HEK293 (cell line): ENCODE measurements at regions not wholly inside any gene's neighbourhood (a gene's known extent, or its start where the extent isn't known, plus 50 kb on each side); places are given as distances from the start of the nearest gene placed in this dataset.
A peak's percentile ranks its signal among the peaks of the same experiment; 100 is the strongest.
"Not testable (repeated sequence)": the region's sequence is repeated elsewhere in the genome, so short reads cannot be mapped to it uniquely, and the experiment has no call there.

Experiments used
- CTCF ChIA-PET: fragments of 350-600 bp; formaldehyde crosslinking; extraction: SDS; loops from one replicate; lab custom pipeline; 2021; ENCODE audit warnings: antibody characterized with exemption; lab: Yijun Ruan, JAX
- POLR2A ChIA-PET: fragments of 300-600 bp; formaldehyde crosslinking; extraction: SDS; loops from one replicate; lab custom pipeline; 2020; ENCODE audit warnings: antibody characterized with exemption, inconsistent platforms; lab: Yijun Ruan, JAX
- H3K27ac ChIP-seq: fragments of 200-500 bp; sonication (Bioruptor generic); 2 replicates; pipeline ENCODE4 v1.5.1; 2014; ENCODE audit warnings: low read depth, low read length, control low read depth, inconsistent platforms; ENCODE audit errors: extremely low read depth
- H3K36me3 ChIP-seq, 2 experiments: fragments of 200-500 bp in 1 of 2; sonication (Bioruptor generic) in 1 of 2; 1 replicate in 1 of 2; 2 replicates in 1 of 2; pipeline ENCODE4 v1.5.1; 2014 to 2017; ENCODE audit warnings: inconsistent platforms in 2 of 2, low read length in 2 of 2; ENCODE audit not compliant: control insufficient read depth in 2 of 2, insufficient read depth in 1 of 2
- H3K4me1 ChIP-seq: fragments of 200-500 bp; sonication (Bioruptor generic); 2 replicates; pipeline ENCODE4 v1.5.1; 2014; ENCODE audit warnings: mild to moderate bottlenecking, low read length, inconsistent platforms; ENCODE audit not compliant: control insufficient read depth, insufficient read depth
- H3K4me3 ChIP-seq: 2 replicates; pipeline ENCODE4 v1.5.1; 2011; ENCODE audit warnings: low read depth, mild to moderate bottlenecking, control low read depth, low read length, moderate library complexity
- H3K9me3 ChIP-seq: fragments of 200-500 bp; sonication (Bioruptor generic); 2 replicates; pipeline ENCODE4 v1.5.1; 2014; ENCODE audit warnings: low read depth, low read length, inconsistent platforms; ENCODE audit not compliant: control insufficient read depth, insufficient read depth
- GLIS1 ChIP-seq: fragments of 450-650 bp; formaldehyde crosslinking; IDR thresholded peaks from 2 replicates; pipeline ENCODE4 v1.5.1; 2016; ENCODE audit warnings: missing biosample characterization, missing genetic modification characterization
- KLF8 ChIP-seq: fragments of 450-650 bp; formaldehyde crosslinking; IDR thresholded peaks from 2 replicates; pipeline ENCODE4 v1.5.1; 2016; ENCODE audit warnings: missing biosample characterization, missing genetic modification characterization
- KLF9 ChIP-seq: fragments of 450-650 bp; formaldehyde crosslinking; IDR thresholded peaks from 2 replicates; pipeline ENCODE4 v1.5.1; 2016; ENCODE audit warnings: missing biosample characterization, missing genetic modification characterization, low read depth
- SCRT1 ChIP-seq: fragments of 450-650 bp; formaldehyde crosslinking; IDR thresholded peaks from 2 replicates; pipeline ENCODE4 v1.5.1; 2016; ENCODE audit warnings: missing biosample characterization, missing genetic modification characterization, borderline replicate concordance
- ZNF16 ChIP-seq: fragments of 450-650 bp; formaldehyde crosslinking; IDR thresholded peaks from 2 replicates; pipeline ENCODE4 v1.5.1; 2016; ENCODE audit warnings: low read depth, missing biosample characterization, missing genetic modification characterization
- ZNF221 ChIP-seq: fragments of 450-650 bp; formaldehyde crosslinking; IDR thresholded peaks from 2 replicates; pipeline ENCODE4 v1.5.1; 2017; ENCODE audit warnings: missing biosample characterization, missing genetic modification characterization, borderline replicate concordance
- ZNF404 ChIP-seq: fragments of 450-650 bp; formaldehyde crosslinking; IDR thresholded peaks from 2 replicates; pipeline ENCODE4 v1.5.1; 2017; ENCODE audit warnings: missing biosample characterization, missing genetic modification characterization
- ZNF416 ChIP-seq: fragments of 450-650 bp; formaldehyde crosslinking; IDR thresholded peaks from 2 replicates; pipeline ENCODE4 v1.5.1; 2016; ENCODE audit warnings: missing biosample characterization, missing genetic modification characterization
- ZNF558 ChIP-seq: fragments of 450-650 bp; formaldehyde crosslinking; IDR thresholded peaks from 2 replicates; pipeline ENCODE4 v1.5.1; 2016; ENCODE audit warnings: missing biosample characterization, missing genetic modification characterization
- ZNF561 ChIP-seq: fragments of 450-650 bp; IDR thresholded peaks from 2 replicates; pipeline ENCODE4 v1.5.1; 2018; ENCODE audit warnings: missing biosample characterization, missing genetic modification characterization, borderline replicate concordance
- ZNF837 ChIP-seq: fragments of 450-650 bp; formaldehyde crosslinking; IDR thresholded peaks from 2 replicates; pipeline ENCODE4 v1.5.1; 2016; ENCODE audit warnings: missing biosample characterization, missing genetic modification characterization
- TF ChIP-seq, protein P1 (sequence below): fragments of 450-650 bp; formaldehyde crosslinking; IDR thresholded peaks from 2 replicates; pipeline ENCODE4 v1.5.1; 2017; ENCODE audit warnings: missing biosample characterization, missing genetic modification characterization
- TF ChIP-seq, protein P2 (sequence below): fragments of 450-650 bp; formaldehyde crosslinking; IDR thresholded peaks from 2 replicates; pipeline ENCODE4 v1.5.1; 2016; ENCODE audit warnings: missing biosample characterization, missing genetic modification characterization
- TF ChIP-seq, protein P3 (sequence below): IDR thresholded peaks from 2 replicates; pipeline ENCODE4 v1.6.1; 2011; ENCODE audit warnings: mild to moderate bottlenecking, low read depth, low read length, borderline replicate concordance
- TF ChIP-seq, protein P4 (sequence below): fragments of 450-650 bp; formaldehyde crosslinking; IDR thresholded peaks from 2 replicates; pipeline ENCODE4 v1.5.0; 2017; ENCODE audit warnings: missing biosample characterization, missing genetic modification characterization, borderline replicate concordance

DNA sequence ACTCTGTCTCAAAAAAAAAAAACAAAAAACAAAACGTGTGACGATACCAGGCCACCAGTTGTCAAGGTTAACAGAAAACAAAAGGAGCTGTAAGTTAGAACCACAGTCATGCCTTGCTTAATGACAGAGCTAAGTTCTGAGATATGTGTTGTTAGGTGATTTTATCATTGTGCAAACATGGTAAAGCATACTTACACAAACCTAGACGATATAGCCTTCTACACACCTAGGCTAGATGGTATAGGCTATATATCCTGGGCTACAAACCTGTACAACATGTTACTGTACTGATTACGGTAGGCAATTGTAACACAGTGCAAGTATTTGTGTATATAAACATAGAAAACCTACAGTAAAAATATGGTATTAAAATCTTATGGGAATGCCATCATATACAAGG is 564.2 kb downstream of the HTR7 start:
- POLR2A ChIA-PET, result no interaction called here
- CTCF ChIA-PET, result no interaction called here

DNA sequence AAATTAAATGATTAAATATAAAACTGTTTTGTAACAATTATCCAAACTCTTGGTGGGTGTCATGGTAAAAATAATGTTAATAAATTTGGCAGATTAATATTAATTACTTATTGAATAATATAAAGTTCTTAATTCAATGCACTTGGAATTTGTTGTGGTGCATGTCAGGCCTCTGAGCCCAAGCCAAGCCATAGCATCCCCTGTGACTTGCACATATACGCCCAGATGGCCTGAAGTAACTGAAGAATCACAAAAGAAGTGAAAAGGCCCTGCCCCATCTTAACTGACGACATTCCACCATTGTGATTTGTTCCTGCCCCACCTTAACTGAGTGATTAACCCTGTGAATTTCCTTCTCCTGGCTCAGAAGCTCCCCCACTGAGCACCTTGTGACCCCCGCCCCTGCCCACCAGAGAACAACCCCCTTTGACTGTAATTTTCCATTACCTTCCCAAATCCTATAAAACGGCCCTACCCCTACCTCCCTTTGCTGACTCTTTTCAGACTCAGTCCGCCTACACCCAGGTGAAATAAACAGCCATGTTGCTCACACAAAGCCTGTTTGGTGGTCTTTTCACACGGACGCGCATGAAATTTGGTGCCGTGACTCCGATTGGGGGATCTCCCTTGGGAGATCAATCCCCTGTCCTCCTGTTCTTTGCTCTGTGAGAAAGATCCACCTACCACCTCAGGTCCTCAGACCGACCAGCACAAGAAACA is 562.9 kb downstream of the HTR7 start:
- CTCF ChIA-PET, H3K36me3 ChIP-seq, H3K4me1 ChIP-seq, H3K4me3 ChIP-seq, POLR2A ChIA-PET, H3K27ac ChIP-seq, H3K9me3 ChIP-seq: not testable (repeated sequence)

More for the DNA sequence above, 564.2 kb downstream of the HTR7 start:
- Histone ChIP-seq H3K9me3 (no peaks in the 10 kb centered on the region), H3K4me1 (no peaks in the 10 kb centered on the region), H3K27ac (no peak overlapping the region), H3K36me3 (no peaks in the 10 kb centered on the region), H3K4me3 (no peak overlapping the region)
- TF ChIP-seq SCRT1 (tag by site-specific recombination) (peak; percentile 16; the same call in 1 of the 2 replicates), KLF8 (tag by site-specific recombination) (no peak)

DNA sequence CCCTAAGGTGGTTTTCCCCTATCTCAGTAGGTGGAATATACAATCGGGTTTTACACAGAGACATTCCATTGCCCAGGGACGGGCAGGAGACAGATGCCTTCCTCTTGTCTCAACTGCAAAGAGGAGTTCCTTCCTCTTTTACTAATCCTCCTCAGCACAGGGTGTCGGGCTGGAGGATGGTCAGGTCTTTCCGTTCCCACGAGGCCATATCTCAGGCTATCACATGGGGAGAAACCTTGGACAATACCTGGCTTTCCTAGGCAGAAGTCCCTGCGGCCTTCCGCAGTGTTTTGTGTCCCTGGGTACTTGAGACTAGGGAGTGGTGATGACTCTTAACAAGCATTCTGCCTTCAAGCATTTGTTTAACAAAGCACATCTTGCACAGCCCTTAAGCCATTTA is 555.8 kb downstream of the HTR7 start:
- POLR2A ChIA-PET, CTCF ChIA-PET, H3K4me1 ChIP-seq, H3K36me3 ChIP-seq, H3K27ac ChIP-seq, H3K9me3 ChIP-seq, H3K4me3 ChIP-seq: not testable (repeated sequence)

DNA sequence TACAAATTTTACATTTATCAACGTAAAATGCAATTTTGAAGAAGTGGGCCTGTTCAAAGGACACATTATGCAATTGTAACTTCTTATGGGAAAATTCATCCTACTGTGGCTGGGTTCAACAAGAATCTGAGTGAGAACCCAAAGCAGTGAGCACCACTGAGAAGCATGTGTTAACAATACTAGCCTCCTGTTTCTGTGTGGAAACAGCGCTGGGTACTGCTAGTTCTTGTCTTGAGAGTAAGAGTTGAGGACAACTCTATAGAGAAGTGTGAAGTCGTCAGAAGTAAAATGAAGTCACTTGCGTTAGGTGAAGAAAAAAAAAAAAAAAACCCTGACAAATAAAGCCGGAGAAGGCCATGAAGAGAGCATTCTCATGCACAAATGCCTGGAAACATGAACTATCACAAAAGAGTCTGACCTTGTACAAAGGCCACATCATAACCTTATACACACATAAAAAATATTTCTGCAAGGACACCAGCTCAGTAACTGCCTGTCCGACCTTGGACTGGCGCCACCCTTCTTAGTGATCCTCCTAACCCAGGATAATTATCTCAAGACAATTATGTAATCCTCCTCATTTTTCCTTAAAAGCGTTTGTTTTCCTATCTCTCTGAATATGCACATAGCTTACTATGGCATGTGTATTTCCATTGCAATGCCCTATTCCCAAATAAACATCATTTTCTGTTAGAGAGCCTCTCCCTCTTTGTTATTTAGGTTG is 554.9 kb downstream of the HTR7 start:
- Histone ChIP-seq H3K27ac (no peak overlapping the region), H3K36me3 (no peaks in the 10 kb centered on the region), H3K9me3 (no peaks in the 10 kb centered on the region), H3K4me3 (no peak overlapping the region), H3K4me1 (0 out of 2 replicates have a peak, but pooled peaks cover 7% of the 10 kb centered on the region)
- no peak for TF ChIP-seq KLF9
- TF ChIP-seq, protein P1, sequence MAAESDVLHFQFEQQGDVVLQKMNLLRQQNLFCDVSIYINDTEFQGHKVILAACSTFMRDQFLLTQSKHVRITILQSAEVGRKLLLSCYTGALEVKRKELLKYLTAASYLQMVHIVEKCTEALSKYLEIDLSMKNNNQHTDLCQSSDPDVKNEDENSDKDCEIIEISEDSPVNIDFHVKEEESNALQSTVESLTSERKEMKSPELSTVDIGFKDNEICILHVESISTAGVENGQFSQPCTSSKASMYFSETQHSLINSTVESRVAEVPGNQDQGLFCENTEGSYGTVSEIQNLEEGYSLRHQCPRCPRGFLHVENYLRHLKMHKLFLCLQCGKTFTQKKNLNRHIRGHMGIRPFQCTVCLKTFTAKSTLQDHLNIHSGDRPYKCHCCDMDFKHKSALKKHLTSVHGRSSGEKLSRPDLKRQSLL (tag by site-specific recombination), result no peak
- TF ChIP-seq, protein P2, sequence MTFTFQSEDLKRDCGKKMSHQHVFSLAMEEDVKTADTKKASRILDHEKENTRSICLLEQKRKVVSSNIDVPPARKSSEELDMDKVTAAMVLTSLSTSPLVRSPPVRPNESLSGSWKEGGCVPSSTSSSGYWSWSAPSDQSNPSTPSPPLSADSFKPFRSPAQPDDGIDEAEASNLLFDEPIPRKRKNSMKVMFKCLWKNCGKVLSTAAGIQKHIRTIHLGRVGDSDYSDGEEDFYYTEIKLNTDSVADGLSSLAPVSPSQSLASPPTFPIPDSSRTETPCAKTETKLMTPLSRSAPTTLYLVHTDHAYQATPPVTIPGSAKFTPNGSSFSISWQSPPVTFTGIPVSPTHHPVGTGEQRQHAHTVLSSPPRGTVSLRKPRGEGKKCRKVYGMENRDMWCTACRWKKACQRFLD (tag by site-specific recombination), result no peak
- no peak for TF ChIP-seq ZNF404
- TF ChIP-seq, protein P3, sequence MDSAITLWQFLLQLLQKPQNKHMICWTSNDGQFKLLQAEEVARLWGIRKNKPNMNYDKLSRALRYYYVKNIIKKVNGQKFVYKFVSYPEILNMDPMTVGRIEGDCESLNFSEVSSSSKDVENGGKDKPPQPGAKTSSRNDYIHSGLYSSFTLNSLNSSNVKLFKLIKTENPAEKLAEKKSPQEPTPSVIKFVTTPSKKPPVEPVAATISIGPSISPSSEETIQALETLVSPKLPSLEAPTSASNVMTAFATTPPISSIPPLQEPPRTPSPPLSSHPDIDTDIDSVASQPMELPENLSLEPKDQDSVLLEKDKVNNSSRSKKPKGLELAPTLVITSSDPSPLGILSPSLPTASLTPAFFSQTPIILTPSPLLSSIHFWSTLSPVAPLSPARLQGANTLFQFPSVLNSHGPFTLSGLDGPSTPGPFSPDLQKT, result no peak
- TF ChIP-seq GLIS1, result no peak
- TF ChIP-seq ZNF16 (tag by site-specific recombination), result no peak
- no peak for TF ChIP-seq ZNF837
- TF ChIP-seq ZNF558 (tag by site-specific recombination), result no peak
- no peak for TF ChIP-seq ZNF221
- no peak for TF ChIP-seq ZNF416
- TF ChIP-seq ZNF561 (tag by site-specific recombination), result no peak
- TF ChIP-seq, protein P4, sequence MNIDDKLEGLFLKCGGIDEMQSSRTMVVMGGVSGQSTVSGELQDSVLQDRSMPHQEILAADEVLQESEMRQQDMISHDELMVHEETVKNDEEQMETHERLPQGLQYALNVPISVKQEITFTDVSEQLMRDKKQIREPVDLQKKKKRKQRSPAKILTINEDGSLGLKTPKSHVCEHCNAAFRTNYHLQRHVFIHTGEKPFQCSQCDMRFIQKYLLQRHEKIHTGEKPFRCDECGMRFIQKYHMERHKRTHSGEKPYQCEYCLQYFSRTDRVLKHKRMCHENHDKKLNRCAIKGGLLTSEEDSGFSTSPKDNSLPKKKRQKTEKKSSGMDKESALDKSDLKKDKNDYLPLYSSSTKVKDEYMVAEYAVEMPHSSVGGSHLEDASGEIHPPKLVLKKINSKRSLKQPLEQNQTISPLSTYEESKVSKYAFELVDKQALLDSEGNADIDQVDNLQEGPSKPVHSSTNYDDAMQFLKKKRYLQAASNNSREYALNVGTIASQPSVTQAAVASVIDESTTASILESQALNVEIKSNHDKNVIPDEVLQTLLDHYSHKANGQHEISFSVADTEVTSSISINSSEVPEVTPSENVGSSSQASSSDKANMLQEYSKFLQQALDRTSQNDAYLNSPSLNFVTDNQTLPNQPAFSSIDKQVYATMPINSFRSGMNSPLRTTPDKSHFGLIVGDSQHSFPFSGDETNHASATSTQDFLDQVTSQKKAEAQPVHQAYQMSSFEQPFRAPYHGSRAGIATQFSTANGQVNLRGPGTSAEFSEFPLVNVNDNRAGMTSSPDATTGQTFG, result no peak
- TF ChIP-seq, all 188 proteins: peak for 0
- CTCF ChIA-PET, result no interaction called here
- POLR2A ChIA-PET, result no interaction called here
